ENCODE measurements at regions not wholly inside any gene's neighbourhood (a gene's known extent, or its start where the extent isn't known, plus 50 kb on each side); places are given as distances from the start of the nearest gene placed in this dataset.

- Histone ChIP-seq H3K27ac (no peak overlapping the region), H3K4me1 (no peaks in the 10 kb centered on the region), H3K4me3 (no peak overlapping the region), H3K27me3 (no peaks in the 10 kb centered on the region), H3K36me3 (no peaks in the 10 kb centered on the region), H3K9me3 (no peaks in the 10 kb centered on the region)
- ATAC-seq, result no peak
- 54 to 71% methylated on average over 2 of the region's 2 CpGs for WGBS, 2 donors
- no peak for TF ChIP-seq CTCF (IDR thresholded peaks at IDR 0.05)
- DNase-seq, result no peak
- intact Hi-C loops (cut with DNase I), result no loop called here
- no peak for FAIRE-seq
Observed at GRCh38 chr5:44914221-44914620, 105.5 kb downstream of the MRPS30 start.

GRCh38 chr5:44919560-44919959 is 110.8 kb downstream of the MRPS30 start:
- H3K27ac ChIP-seq, result no peak overlapping the region
- H3K27me3 ChIP-seq, result no peaks in the 10 kb centered on the region
- intact Hi-C loops (cut with DNase I), result no loop called here
- DNase-seq, result no peak
- no peak overlapping the region for H3K4me3 ChIP-seq
- H3K36me3 ChIP-seq, result no peaks in the 10 kb centered on the region
- no peak for ATAC-seq
- H3K4me1 ChIP-seq, result no peaks in the 10 kb centered on the region
- no peak for TF ChIP-seq CTCF (IDR thresholded peaks at IDR 0.05)
- WGBS, 2 donors, result 44 to 68% methylated on average over 1 of the region's 1 CpG
- H3K9me3 ChIP-seq, result no peaks in the 10 kb centered on the region
- FAIRE-seq, result no peak

- no peak for TF ChIP-seq CTCF (IDR thresholded peaks at IDR 0.05)
- ATAC-seq (no peak), DNase-seq (no peak), FAIRE-seq (no peak)
- Histone ChIP-seq H3K36me3 (no peaks in the 10 kb centered on the region), H3K27ac (no peak overlapping the region), H3K4me3 (no peak overlapping the region), H3K9me3 (no peaks in the 10 kb centered on the region), H3K4me1 (no peaks in the 10 kb centered on the region), H3K27me3 (no peaks in the 10 kb centered on the region)
- intact Hi-C loops (cut with DNase I), result no loop called here
- WGBS, 2 donors, result 62 to 69% methylated on average over 3 of the region's 3 CpGs
Observed at GRCh38 chr5:44927115-44927733, 118.5 kb downstream of the MRPS30 start.

- intact Hi-C loops (cut with DNase I), result no loop called here
- no peak for FAIRE-seq
- no peak for DNase-seq
- WGBS, 2 donors, result 70 to 84% methylated on average over 3 of the region's 3 CpGs
- H3K36me3 ChIP-seq, result no peaks in the 10 kb centered on the region
- H3K9me3 ChIP-seq, result no peaks in the 10 kb centered on the region
- no peak for ATAC-seq
- H3K4me3 ChIP-seq, result no peak overlapping the region
- TF ChIP-seq CTCF (IDR thresholded peaks at IDR 0.05), result no peak
- no peaks in the 10 kb centered on the region for H3K4me1 ChIP-seq
- no peaks in the 10 kb centered on the region for H3K27me3 ChIP-seq
- no peak overlapping the region for H3K27ac ChIP-seq
Observed at GRCh38 chr5:44932922-44933585, 124.3 kb downstream of the MRPS30 start.

GRCh38 chr5:44933686-44934085 is 124.9 kb downstream of the MRPS30 start:
- Histone ChIP-seq H3K27ac (no peak overlapping the region), H3K4me1 (no peaks in the 10 kb centered on the region), H3K9me3 (no peaks in the 10 kb centered on the region), H3K27me3 (no peaks in the 10 kb centered on the region), H3K4me3 (no peak overlapping the region), H3K36me3 (no peaks in the 10 kb centered on the region)
- no peak for FAIRE-seq
- DNase-seq, result no peak
- intact Hi-C loops (cut with DNase I), result no loop called here
- 54 to 76% methylated on average over 3 of the region's 3 CpGs for WGBS, 2 donors
- TF ChIP-seq CTCF (IDR thresholded peaks at IDR 0.05), result no peak
- ATAC-seq, result no peak

All from pancreas (tissue), 10 donors.